ENCODE measurements at regions not wholly inside any gene's neighbourhood (a gene's known extent, or its start where the extent isn't known, plus 50 kb on each side); places are given as distances from the start of the nearest gene placed in this dataset.

- Histone ChIP-seq H4K20me1 (replicated peaks; ENCODE audit: control insufficient read depth, extremely low read depth, insufficient read depth, low read length) (no peaks in the 10 kb centered on the region), H3K4me2 (ENCODE audit: insufficient read depth, low read length) (no peak overlapping the region), H3K27ac (ENCODE audit: insufficient read depth, low read depth, low read length) (no peak overlapping the region), H3K36me3 (ENCODE audit: control insufficient read depth in 2 of 2, extremely low read depth in 1 of 2, insufficient read depth in 2 of 2, low read length in 2 of 2) (no peaks in the 10 kb centered on the region), H3K9ac (replicated peaks; ENCODE audit: extremely low read depth, insufficient read depth, low read length) (no peak overlapping the region), H3K27me3 (ENCODE audit: control insufficient read depth in 2 of 2, insufficient read depth in 2 of 2, low read length in 2 of 2) (no peaks in the 10 kb centered on the region), H3K4me3 (replicated peaks in 1 of 3; ENCODE audit: insufficient read depth in 1 of 3, low read depth in 1 of 3, low read length in 3 of 3) (no peak overlapping the region), H3K9me3 (replicated peaks; ENCODE audit: control insufficient read depth, insufficient read depth, low read length) (no peaks in the 10 kb centered on the region), H2AFZ (ENCODE audit: low read depth, low read length) (no peak overlapping the region), H3K9me1 (replicated peaks; ENCODE audit: control insufficient read depth, extremely low read depth, insufficient read depth, low read length) (no peaks in the 10 kb centered on the region), H3K4me1 (ENCODE audit: control insufficient read depth, extremely low read depth, insufficient read depth, low read length) (no peaks in the 10 kb centered on the region), H3K79me2 (ENCODE audit: control insufficient read depth, insufficient read depth, low read length) (no peaks in the 10 kb centered on the region)
- BruUV-seq (replicated peaks): no TSS peak
- dilution Hi-C loops (cut with MboI; ENCODE audit: extremely low pct_ligation_motif_present, low sequenced_read_pairs): no loop called here
- POLR2A ChIA-PET: no interaction called here
- TF ChIP-seq POLR2A (IDR thresholded peaks at IDR 0.05; ENCODE audit: low read depth, low read length) (no peak), GATA2 (IDR thresholded peaks at IDR 0.05; ENCODE audit: insufficient read depth, insufficient read length, low read depth, low read length) (no peak), EZH2 (IDR thresholded peaks at IDR 0.05; ENCODE audit: borderline replicate concordance, low read depth, low read length, severe bottlenecking) (no peak), FOS (IDR thresholded peaks at IDR 0.05; ENCODE audit: borderline replicate concordance, insufficient read depth, low read length) (no peak), JUN (IDR thresholded peaks at IDR 0.05; ENCODE audit: borderline replicate concordance, insufficient read depth, insufficient read length, low read depth) (no peak), POLR2AphosphoS5 (IDR thresholded peaks at IDR 0.05; ENCODE audit: insufficient read depth, low read depth, low read length) (no peak), MYC (IDR thresholded peaks at IDR 0.05; ENCODE audit: low read depth, low read length) (no peak)
- TF ChIP-seq, protein P1, sequence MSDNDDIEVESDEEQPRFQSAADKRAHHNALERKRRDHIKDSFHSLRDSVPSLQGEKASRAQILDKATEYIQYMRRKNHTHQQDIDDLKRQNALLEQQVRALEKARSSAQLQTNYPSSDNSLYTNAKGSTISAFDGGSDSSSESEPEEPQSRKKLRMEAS (IDR thresholded peaks at IDR 0.05; ENCODE audit: insufficient read depth, insufficient read length): no peak
- TF ChIP-seq, protein P2, sequence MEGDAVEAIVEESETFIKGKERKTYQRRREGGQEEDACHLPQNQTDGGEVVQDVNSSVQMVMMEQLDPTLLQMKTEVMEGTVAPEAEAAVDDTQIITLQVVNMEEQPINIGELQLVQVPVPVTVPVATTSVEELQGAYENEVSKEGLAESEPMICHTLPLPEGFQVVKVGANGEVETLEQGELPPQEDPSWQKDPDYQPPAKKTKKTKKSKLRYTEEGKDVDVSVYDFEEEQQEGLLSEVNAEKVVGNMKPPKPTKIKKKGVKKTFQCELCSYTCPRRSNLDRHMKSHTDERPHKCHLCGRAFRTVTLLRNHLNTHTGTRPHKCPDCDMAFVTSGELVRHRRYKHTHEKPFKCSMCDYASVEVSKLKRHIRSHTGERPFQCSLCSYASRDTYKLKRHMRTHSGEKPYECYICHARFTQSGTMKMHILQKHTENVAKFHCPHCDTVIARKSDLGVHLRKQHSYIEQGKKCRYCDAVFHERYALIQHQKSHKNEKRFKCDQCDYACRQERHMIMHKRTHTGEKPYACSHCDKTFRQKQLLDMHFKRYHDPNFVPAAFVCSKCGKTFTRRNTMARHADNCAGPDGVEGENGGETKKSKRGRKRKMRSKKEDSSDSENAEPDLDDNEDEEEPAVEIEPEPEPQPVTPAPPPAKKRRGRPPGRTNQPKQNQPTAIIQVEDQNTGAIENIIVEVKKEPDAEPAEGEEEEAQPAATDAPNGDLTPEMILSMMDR (IDR thresholded peaks at IDR 0.05; ENCODE audit: extremely low read depth in 1 of 2, insufficient read depth in 1 of 2, low read depth in 1 of 2, low read length in 2 of 2): no peak
- no peak for FAIRE-seq
- CTCF ChIA-PET: no interaction called here
- intact Hi-C loops (cut with micrococcal nuclease): no loop called here
- no peak for DNase-seq (ENCODE audit: low read depth, low spot score)
Measured at GRCh38 chr10:123513870-123514269, 152.3 kb upstream of the GPR26 start.
